Panc1 (cell line): ENCODE measurements at regions not wholly inside any gene's neighbourhood (a gene's known extent, or its start where the extent isn't known, plus 50 kb on each side); places are given as distances from the start of the nearest gene placed in this dataset.

Experiments
- ATAC-seq: fragments of 200-7000 bp; cut with Tn5 transposase; 2 replicates; pipeline ENCODE4 v1.9.1; 2020; ENCODE audit warnings: mild to moderate bottlenecking, moderate library complexity
- BruUV-seq: library from RNA; stranded (reverse); fragments of 400-500 nt; replicated peaks from 2 replicates; lab custom pipeline; 2021; lab: Mats Ljungman, UMichigan
- CTCF ChIA-PET: fragments of 300-600 bp; sonication (Branson Sonifier 250); formaldehyde crosslinking; loops from one replicate; lab custom pipeline; 2022; ENCODE audit warnings: antibody characterized with exemption; lab: Charles Lee
- POLR2A ChIA-PET: fragments of 300-600 bp; sonication (Branson Sonifier 250); formaldehyde crosslinking; loops from one replicate; lab custom pipeline; 2022; ENCODE audit warnings: antibody characterized with exemption; lab: Charles Lee
- DNase-seq: peaks from one replicate; pipeline ENCODE4 v3.0.0-alpha.2; 2010; ENCODE audit warnings: low read depth, low spot score
- H3K27ac ChIP-seq: 2 replicates; pipeline ENCODE4 v1.5.1; 2011; ENCODE audit warnings: mild to moderate bottlenecking, low read length, inconsistent platforms
- H3K27me3 ChIP-seq: fragments of 200-500 bp; sonication (Bioruptor generic); 2 replicates; pipeline ENCODE4 v1.6.0; 2014; ENCODE audit warnings: low read length, inconsistent platforms; ENCODE audit not compliant: control insufficient read depth, insufficient read depth
- H3K36me3 ChIP-seq: fragments of 200-500 bp; sonication (Bioruptor generic); 2 replicates; pipeline ENCODE4 v1.5.1; 2014; ENCODE audit warnings: inconsistent platforms, mild to moderate bottlenecking, low read length, moderate library complexity; ENCODE audit not compliant: control insufficient read depth, insufficient read depth
- H3K4me1 ChIP-seq: 2 replicates; pipeline ENCODE4 v1.5.1; 2011; ENCODE audit warnings: inconsistent platforms, mild to moderate bottlenecking, low read length, moderate library complexity; ENCODE audit not compliant: control insufficient read depth, insufficient read depth
- H3K4me3 ChIP-seq, 2 experiments: 2 replicates each; pipeline ENCODE4 v1.5.1; 2011 to 2012; ENCODE audit warnings: low read depth in 2 of 2, low read length in 2 of 2, mild to moderate bottlenecking in 2 of 2, inconsistent platforms in 1 of 2, moderate library complexity in 1 of 2
- H3K9me3 ChIP-seq: fragments of 200-500 bp; sonication (Bioruptor generic); 2 replicates; pipeline ENCODE4 v1.5.1; 2014; ENCODE audit warnings: low read depth, mild to moderate bottlenecking, inconsistent platforms, low read length, moderate library complexity; ENCODE audit not compliant: control insufficient read depth, insufficient read depth
- CTCF ChIP-seq: fragments of 450-650 bp; IDR thresholded peaks from 2 replicates; pipeline ENCODE4 v1.5.1; 2017; ENCODE audit warnings: mild to moderate bottlenecking
- POLR2AphosphoS5 ChIP-seq: IDR thresholded peaks from 2 replicates; pipeline ENCODE4 v1.6.1; 2012; ENCODE audit warnings: mild to moderate bottlenecking, low read depth, low read length, moderate library complexity
- SIN3A ChIP-seq: IDR thresholded peaks from 2 replicates; pipeline ENCODE4 v1.6.1; 2012; ENCODE audit warnings: low read depth, mild to moderate bottlenecking, low read length, moderate library complexity, borderline replicate concordance; ENCODE audit not compliant: insufficient read depth
- TCF7L2 ChIP-seq: IDR thresholded peaks from 2 replicates; pipeline ENCODE4 v1.6.1; 2011; ENCODE audit warnings: mild to moderate bottlenecking, low read depth, low read length, inconsistent platforms
- in situ Hi-C: cut with HindIII; loops from 2 replicates; pipeline ENCODE4 v1.10.0; 2016; ENCODE audit warnings: low sequenced_read_pairs, low pct_unique_long_range_greater_than_20kb
- intact Hi-C: fragments of 100-400 bp; cut with micrococcal nuclease; formaldehyde crosslinking; loops from one replicate; pipeline ENCODE4 v1.10.0; 2022; ENCODE audit not compliant: unreplicated experiment
- TF ChIP-seq, protein P1 (sequence below), 2 experiments: IDR thresholded peaks; 2 replicates each; pipeline ENCODE4 v1.6.1; 2011 to 2012; ENCODE audit warnings: low read depth in 2 of 2, control low read depth in 1 of 2, low read length in 1 of 2, mild to moderate bottlenecking in 1 of 2, moderate library complexity in 1 of 2; ENCODE audit not compliant: insufficient read depth in 1 of 2

DNA sequence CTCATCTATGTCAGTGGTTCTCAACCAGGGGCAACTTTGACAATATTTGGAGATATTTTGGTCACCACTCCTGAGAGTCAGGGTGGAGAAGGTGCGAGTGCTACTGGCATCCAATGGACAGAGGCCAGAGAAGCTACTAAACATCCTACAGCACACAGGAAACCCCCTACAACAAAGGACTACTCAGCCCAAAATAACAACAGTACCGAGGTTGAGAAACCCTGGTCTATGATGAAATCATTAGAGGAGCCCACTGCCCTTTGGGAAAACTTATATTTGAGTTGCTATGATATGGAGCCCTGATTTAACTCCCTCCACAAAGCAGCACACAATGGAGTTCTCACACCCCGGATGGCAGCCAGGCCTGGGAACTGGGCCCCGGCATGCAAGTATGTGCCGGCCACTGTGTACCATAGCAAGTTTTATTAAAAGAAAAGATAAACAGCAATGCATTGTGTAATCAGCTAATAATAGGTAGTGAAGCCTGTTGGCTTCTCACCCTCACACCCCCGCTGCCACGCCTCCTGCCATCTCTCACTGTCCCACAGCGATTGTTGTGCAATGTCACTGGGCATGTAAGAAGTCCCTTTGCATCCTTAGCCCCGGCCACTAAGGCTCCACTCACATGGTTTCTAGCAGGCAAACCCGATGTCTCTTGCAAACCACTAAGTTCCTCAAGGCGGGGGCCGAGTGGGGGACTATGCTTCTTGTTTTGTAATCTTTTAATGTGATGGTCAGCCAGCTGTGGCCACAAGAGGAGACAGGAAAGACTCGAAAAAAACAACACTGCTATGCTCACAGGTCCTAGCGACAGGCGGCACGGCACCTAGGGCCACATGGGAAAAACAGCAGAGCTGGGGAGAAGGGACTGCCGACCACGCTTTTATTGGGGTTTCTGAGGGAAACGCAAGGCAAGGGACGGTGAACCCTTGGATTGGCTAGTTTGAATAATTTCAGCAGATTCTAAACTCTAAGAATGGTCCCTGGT, 110.0 kb downstream of the AQP9 start:
- Histone ChIP-seq H3K27ac (no peak overlapping the region), H3K4me1 (no peaks in the 10 kb centered on the region), H3K9me3 (no peaks in the 10 kb centered on the region), H3K36me3 (no peaks in the 10 kb centered on the region), H3K4me3 (no peak overlapping the region), H3K27me3 (no peaks in the 10 kb centered on the region)
- BruUV-seq: no TSS peak
- ATAC-seq: no peak
- POLR2A ChIA-PET: no interaction called here
- TF ChIP-seq CTCF: no peak
- TF ChIP-seq TCF7L2: no peak
- TF ChIP-seq POLR2AphosphoS5: no peak
- TF ChIP-seq, protein P1, sequence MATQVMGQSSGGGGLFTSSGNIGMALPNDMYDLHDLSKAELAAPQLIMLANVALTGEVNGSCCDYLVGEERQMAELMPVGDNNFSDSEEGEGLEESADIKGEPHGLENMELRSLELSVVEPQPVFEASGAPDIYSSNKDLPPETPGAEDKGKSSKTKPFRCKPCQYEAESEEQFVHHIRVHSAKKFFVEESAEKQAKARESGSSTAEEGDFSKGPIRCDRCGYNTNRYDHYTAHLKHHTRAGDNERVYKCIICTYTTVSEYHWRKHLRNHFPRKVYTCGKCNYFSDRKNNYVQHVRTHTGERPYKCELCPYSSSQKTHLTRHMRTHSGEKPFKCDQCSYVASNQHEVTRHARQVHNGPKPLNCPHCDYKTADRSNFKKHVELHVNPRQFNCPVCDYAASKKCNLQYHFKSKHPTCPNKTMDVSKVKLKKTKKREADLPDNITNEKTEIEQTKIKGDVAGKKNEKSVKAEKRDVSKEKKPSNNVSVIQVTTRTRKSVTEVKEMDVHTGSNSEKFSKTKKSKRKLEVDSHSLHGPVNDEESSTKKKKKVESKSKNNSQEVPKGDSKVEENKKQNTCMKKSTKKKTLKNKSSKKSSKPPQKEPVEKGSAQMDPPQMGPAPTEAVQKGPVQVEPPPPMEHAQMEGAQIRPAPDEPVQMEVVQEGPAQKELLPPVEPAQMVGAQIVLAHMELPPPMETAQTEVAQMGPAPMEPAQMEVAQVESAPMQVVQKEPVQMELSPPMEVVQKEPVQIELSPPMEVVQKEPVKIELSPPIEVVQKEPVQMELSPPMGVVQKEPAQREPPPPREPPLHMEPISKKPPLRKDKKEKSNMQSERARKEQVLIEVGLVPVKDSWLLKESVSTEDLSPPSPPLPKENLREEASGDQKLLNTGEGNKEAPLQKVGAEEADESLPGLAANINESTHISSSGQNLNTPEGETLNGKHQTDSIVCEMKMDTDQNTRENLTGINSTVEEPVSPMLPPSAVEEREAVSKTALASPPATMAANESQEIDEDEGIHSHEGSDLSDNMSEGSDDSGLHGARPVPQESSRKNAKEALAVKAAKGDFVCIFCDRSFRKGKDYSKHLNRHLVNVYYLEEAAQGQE (IDR thresholded peaks at IDR 0.05; ENCODE audit: insufficient read depth in 1 of 2, low read depth in 2 of 2, low read length in 1 of 2): no peak
- TF ChIP-seq SIN3A: no peak
- in situ Hi-C loops (no loop called here), intact Hi-C loops (no loop called here)
- DNase-seq: no peak
- CTCF ChIA-PET: no interaction called here

DNA sequence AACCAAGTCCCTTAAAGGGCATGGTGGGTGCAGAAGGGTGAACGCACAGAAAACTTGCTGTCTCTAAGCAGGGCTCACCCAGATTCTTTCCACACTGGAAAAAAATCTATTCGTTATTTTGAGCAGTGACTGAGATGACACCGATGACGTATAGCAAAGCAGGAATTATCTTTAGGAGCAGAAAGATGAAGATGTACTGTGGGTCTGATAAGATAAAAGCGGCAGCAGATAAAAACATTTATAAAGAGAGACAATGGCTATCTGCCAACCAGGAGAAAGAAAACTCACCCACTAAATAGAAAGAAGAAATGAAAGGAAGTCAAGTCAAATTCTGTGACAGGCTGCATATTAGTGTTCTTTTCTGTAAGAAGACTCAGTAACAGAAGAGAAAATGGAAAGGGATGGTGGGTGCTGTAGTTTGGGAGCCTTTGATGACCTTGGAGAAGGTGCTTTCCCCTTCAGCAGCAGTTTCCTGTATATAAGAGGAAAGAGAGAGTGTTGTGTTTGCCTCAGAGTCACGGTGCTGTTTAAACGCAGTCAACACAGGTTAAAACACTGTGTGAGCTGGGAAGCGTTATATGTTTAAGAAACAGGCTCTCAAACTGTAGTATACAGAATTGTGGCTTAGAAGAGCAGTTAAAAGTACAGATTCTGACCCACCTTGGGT, 111.6 kb downstream of the AQP9 start:
- no peak overlapping the region for H3K4me3 ChIP-seq
- H3K36me3 ChIP-seq: no peaks in the 10 kb centered on the region
- ATAC-seq (no peak), DNase-seq (no peak)
- no peaks in the 10 kb centered on the region for H3K9me3 ChIP-seq
- BruUV-seq: no TSS peak
- intact Hi-C loops (no loop called here), in situ Hi-C loops (no loop called here)
- H3K27ac ChIP-seq: no peak overlapping the region
- H3K4me1 ChIP-seq: no peaks in the 10 kb centered on the region
- ChIA-PET POLR2A (no interaction called here), CTCF (no interaction called here)
- TF ChIP-seq CTCF (no peak), POLR2AphosphoS5 (no peak)
- TF ChIP-seq, protein P1 (IDR thresholded peaks at IDR 0.05; ENCODE audit: insufficient read depth in 1 of 2, low read depth in 2 of 2, low read length in 1 of 2): no peak
- no peaks in the 10 kb centered on the region for H3K27me3 ChIP-seq
